A549 (cell line): ENCODE measurements at regions not wholly inside any gene's neighbourhood (a gene's known extent, or its start where the extent isn't known, plus 50 kb on each side); places are given as distances from the start of the nearest gene placed in this dataset.

ENCODE experiments used
- CHD2 ChIP-seq: fragments of 150-350 bp; IDR thresholded peaks from 2 replicates; pipeline ENCODE4 v1.6.1; 2014; ENCODE audit warnings: low read length; ENCODE audit not compliant: partially characterized antibody
- EP300 ChIP-seq, 2 experiments: fragments of >200 bp; sonication (Bioruptor Twin); formaldehyde crosslinking; IDR thresholded peaks; 2 replicates in 1 of 2; 3 replicates in 1 of 2; pipeline ENCODE4 v1.6.1; 2016 to 2017
- JUN ChIP-seq, 2 experiments: fragments of >200 bp; sonication (Bioruptor Twin); formaldehyde crosslinking; IDR thresholded peaks; 2 replicates in 1 of 2; 3 replicates in 1 of 2; pipeline ENCODE4 v1.6.1; 2016 to 2017
- RAD21 ChIP-seq, 2 experiments: fragments of >200 bp in 1 of 2; sonication (Bioruptor Twin) in 1 of 2; formaldehyde crosslinking in 1 of 2; IDR thresholded peaks in 1 of 2; conservative IDR thresholded peaks in 1 of 2; 2 replicates in 1 of 2; 3 replicates in 1 of 2; pipeline ENCODE4 v1.6.1; 2012 to 2018; ENCODE audit warnings: inconsistent platforms in 1 of 2
- TF ChIP-seq, protein P1 (sequence below): IDR thresholded peaks from 2 replicates; pipeline ENCODE4 v1.6.1; 2012
- TF ChIP-seq, protein P2 (sequence below): fragments of >200 bp; sonication (Bioruptor Twin); formaldehyde crosslinking; IDR thresholded peaks from 3 replicates; pipeline ENCODE4 v1.5.1; 2016
- TF ChIP-seq, protein P3 (sequence below): IDR thresholded peaks from 2 replicates; pipeline ENCODE4 v1.6.1; 2012; ENCODE audit warnings: low read depth, borderline replicate concordance

DNA sequence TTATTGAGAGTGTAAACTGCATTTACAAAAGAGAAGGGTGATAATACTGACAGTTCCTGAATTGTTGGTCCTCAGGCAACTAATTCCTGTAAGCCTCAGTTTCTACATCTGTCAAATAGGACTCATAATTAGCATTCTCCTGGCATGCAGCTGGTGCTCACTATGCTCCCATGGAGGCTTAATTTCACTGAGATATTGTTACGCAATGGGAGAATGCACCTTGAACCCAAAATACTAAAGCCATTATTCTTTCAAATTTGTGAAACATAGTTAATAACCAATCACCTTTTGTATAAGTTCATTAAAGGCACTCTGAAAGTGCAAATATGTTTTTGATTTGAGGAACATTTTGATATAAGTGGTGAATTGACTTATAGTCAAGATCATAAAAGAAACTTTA lies 985.5 kb downstream of the CDH11 start:
- TF ChIP-seq RAD21 (conservative IDR thresholded peaks at IDR 0.05 in 1 of 2, IDR thresholded peaks at IDR 0.05 in 1 of 2): no peak
- TF ChIP-seq, protein P1, sequence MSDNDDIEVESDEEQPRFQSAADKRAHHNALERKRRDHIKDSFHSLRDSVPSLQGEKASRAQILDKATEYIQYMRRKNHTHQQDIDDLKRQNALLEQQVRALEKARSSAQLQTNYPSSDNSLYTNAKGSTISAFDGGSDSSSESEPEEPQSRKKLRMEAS: no peak
- TF ChIP-seq, protein P2, sequence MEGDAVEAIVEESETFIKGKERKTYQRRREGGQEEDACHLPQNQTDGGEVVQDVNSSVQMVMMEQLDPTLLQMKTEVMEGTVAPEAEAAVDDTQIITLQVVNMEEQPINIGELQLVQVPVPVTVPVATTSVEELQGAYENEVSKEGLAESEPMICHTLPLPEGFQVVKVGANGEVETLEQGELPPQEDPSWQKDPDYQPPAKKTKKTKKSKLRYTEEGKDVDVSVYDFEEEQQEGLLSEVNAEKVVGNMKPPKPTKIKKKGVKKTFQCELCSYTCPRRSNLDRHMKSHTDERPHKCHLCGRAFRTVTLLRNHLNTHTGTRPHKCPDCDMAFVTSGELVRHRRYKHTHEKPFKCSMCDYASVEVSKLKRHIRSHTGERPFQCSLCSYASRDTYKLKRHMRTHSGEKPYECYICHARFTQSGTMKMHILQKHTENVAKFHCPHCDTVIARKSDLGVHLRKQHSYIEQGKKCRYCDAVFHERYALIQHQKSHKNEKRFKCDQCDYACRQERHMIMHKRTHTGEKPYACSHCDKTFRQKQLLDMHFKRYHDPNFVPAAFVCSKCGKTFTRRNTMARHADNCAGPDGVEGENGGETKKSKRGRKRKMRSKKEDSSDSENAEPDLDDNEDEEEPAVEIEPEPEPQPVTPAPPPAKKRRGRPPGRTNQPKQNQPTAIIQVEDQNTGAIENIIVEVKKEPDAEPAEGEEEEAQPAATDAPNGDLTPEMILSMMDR: no peak
- TF ChIP-seq EP300 (IDR thresholded peaks at IDR 0.05): no peak
- no peak for TF ChIP-seq CHD2
- no peak for TF ChIP-seq JUN (IDR thresholded peaks at IDR 0.05)
- TF ChIP-seq, protein P3, sequence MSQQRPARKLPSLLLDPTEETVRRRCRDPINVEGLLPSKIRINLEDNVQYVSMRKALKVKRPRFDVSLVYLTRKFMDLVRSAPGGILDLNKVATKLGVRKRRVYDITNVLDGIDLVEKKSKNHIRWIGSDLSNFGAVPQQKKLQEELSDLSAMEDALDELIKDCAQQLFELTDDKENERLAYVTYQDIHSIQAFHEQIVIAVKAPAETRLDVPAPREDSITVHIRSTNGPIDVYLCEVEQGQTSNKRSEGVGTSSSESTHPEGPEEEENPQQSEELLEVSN: no peak
